NCI-H1436 treated with DMSO at 0.1 percent for 48 hours (cell line): ENCODE measurements at regions not wholly inside any gene's neighbourhood (a gene's known extent, or its start where the extent isn't known, plus 50 kb on each side); places are given as distances from the start of the nearest gene placed in this dataset.

Experiments used
- DNase-seq: peaks from one replicate; lab custom pipeline; 2025; lab: John Stamatoyannopoulos, UW

DNA sequence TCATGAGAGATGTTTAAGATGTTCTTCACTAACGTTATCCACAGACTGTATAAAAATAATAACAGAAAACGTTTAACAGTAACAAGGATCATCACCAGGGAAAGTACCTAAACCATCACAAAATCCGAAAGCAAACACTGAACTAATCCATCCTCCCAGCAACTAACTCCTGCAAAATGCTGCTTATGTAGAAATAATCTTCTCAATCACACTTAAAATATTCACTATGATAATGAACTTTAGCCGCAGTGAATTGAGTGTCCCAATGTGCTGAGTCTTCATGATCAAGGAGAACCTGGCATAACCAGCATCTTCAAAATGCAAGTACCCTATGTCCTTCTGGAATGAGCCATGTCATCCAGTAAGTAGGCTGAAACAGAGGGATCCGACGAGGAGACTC lies 166.1 kb downstream of the LTN1 start:
- no peak for DNase-seq

DNA sequence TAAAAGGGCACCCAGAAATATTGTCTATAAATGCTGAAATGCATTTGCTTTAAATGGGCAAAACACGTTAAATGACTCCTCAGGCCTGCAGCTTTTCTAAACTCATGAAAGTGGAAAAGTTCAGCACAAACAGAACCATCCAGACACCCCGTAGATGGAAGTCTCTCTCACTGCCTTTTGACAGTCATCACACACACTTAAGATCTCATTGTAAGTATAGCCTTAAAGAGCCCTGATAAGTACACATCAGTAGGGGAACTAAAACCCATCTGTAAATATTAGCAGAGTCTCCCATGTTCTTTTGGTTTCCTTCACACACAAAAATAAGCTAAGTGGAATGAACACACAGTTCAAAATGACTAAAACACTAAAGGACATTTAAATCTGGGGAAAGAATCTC lies 166.7 kb downstream of the LTN1 start:
- no peak for DNase-seq

DNA sequence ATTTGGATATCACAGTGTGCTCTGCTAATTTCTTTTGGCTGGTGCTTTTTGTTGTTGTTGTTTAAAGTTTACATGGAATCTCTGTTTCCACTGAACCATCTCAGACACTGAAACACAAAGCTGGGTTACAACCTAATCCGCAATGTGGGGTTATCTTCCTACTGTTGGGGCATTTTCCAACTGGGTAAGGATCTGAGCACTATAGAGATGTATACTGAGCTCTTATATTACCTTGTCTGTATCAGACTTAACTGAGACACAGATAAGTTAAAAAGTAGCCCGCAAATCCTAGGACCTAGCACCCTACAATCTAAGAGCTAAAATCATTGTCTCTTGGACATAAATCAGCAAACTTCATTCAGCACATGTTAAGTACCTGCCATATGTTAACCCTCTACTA lies 169.2 kb downstream of the LTN1 start:
- DNase-seq, result no peak

DNA sequence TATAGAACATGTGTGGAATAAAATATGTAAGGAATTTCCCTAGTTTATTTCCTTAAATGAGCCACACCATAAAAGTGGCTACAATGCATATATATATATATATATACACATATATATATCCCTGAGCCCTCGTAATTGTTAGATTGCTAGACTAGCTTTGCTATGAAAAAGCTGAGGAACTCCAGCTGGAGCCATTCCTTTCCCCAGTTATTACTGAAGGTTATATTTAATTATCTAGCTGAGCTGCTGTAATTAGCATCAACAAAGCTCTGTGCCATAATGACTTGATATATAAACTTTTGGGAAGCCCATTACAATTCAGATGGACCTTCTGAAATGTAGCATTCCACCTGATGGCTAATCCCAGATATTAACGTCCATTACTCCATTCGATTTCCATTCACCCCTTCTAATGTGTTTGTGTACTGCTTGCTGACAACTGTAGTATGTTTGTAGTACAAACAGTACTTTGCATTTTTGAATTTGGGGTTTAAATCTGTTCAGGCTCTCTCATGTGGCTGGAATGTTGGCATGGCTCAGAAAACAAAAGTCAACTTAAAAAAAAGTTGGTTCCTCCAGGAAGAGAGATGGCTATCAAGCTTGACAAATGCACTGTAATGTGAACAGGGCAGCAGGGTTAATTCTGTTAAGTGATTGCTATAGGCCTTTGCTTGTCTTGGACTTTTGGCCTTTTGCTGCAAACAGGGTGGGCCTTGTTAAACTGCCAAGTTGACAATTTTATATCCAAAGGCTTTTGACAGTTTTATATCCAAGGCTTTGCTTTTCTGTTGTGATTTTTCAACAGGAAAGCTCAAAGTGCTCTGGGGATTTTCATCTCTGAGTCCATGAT lies 170.0 kb downstream of the LTN1 start:
- DNase-seq, result no peak

- no peak for DNase-seq
Observed at GRCh38 chr21:28822123-28822399, 170.6 kb downstream of the LTN1 start.

DNA sequence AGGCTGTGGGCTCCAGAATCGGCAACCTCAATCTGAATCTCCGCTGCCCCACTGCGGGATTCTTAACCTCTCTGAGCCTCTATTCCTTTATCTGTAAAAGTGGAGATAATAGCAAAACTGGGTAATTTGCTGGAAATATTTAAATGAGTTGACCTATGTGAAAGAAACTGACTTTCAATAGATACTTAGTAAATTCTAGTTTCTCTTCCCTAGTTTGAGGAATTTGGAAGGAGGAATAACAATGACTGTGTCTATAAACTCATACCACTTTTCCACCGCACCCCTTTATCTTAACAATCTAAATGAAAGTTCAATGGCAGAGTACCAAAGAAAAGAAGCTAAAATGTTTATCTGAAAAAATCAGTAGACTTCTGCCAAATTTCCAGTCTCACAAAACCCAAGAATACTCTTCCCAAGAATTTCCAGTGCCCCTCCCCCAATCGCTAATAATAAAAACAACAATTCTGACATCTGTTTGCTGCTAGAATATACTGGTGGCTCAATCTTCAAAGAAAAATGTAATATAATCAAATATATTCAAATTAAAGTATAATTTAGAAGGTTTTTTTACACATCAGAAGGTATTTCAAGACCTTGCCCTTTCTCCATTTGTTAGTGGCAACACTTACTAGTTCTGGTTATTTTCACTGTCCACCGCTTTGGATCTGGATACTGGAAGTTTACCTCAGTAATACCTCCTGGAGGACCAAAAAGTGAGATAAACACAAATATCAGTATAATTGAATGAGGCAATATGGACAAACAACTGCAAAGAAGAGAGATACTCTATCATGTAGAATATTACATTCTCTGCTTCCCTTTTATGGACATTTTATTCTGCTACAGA lies 171.2 kb downstream of the LTN1 start:
- no peak for DNase-seq

DNA sequence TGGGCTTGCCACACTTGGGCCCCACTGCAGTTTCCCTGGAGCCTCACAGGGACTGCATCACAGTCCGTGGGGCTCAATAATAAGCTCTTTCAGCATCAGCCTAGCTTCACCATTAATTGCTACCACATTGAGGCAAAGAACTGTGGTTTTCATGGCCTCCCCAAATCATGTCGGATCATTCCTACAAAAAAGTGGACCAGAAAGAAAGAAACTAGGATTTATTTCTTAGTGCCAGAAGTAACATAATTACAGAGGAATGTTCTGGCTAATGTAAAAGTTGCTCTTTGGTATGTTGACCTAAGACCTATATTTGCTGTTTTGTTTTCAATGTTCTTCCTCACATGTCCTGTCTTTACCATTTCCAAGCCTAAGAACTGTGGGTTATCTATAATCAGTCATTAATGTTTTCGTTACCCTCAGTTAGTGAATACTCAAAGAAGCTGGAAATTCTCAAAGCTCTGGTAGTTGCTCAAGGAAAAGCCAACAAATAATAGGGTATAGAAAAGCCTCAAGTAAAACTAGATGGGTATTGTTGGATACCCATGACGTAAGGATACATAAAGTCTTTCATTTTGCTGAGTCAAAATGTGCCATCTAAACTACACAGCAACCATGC lies 173.9 kb downstream of the LTN1 start:
- no peak for DNase-seq

- DNase-seq, result no peak
Observed at GRCh38 chr21:28817871-28818270, 174.8 kb downstream of the LTN1 start.

- no peak for DNase-seq
Observed at GRCh38 chr21:28811860-28812259, 180.8 kb downstream of the LTN1 start.

DNA sequence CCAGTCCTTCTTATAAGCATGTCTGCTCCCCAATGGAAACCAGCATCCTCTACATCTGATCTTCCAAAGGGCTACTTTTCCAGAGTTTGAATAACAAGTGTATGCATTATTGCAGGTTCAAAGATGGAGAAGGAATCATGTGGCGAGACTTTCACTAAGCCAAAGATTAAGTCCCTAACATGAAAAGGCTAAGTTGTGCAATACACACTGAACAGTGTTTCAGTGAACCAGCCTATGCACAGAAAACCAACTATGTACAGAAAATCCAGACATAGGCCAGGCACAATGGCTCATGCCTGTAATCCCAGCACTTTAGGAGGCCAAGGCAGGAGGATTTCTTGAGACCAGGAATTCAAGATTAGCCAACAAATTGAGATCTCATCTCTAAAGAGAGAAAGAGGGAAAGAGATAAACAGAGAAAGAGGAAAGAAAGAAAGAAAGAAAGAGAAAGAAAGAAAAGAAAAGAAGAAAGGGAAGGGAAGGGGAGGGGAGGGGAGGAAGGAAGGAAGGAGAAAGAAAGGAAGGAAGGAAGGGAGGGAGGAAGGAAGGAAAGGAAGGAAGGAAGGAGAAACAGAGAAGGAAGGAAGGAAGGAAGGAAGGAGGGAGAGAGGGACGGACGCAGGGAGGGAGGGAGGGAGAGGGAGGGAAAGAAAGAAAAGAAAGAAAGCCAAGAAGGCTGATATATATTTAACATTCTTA lies 181.7 kb downstream of the LTN1 start:
- DNase-seq, result no peak

GRCh38 chr21:28805885-28806284 lies 186.8 kb downstream of the LTN1 start:
- no peak for DNase-seq

- DNase-seq, result no peak
Observed at GRCh38 chr21:28804089-28804670, 188.5 kb downstream of the LTN1 start.

- no peak for DNase-seq
Observed at GRCh38 chr21:28801906-28802305, 190.8 kb downstream of the LTN1 start.

DNA sequence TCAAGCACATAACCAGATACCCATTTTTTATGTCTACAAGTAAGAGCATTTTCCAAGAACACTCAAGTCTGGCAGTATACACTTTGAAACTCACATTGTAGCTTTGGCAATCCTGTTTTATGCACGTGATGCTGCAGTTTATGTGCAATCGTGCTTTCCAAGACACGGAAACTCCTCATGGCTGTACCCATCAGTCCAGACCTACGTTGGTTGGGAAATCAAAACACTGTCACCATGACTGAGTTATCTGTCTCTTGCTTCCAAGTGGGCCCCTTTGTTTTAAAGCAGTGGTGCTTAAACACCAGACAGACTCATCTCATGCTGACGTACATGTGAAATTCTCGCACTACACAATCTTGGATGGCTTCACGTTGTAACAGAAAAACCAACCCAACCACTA lies 192.8 kb downstream of the LTN1 start:
- no peak for DNase-seq

- no peak for DNase-seq
Observed at GRCh38 chr21:28798798-28799197, 193.9 kb downstream of the LTN1 start.

- DNase-seq, result no peak
Observed at GRCh38 chr21:28795251-28795650, 197.4 kb downstream of the LTN1 start.

DNA sequence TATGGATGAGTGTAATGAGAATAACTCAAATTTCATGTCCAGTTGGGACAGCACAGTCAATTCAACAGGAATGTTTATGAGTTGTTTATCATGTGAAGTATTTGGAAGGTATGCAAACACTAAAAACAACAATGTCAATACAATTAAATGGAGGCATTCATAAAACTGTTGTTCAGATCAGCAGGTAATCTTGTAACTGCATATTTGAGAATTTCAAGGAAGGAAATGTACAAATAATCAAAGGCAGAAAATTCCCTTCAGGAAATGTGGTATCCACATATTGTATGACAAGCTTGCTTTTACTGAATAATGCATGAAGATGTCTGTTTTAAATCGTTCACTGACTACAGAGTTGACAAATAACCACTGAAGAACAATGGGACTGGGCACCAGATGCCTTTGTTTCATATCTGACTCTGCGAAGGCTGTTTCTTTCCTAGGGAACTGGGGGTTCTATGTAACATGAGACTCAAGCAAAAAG lies 198.3 kb downstream of the LTN1 start:
- DNase-seq, result no peak

DNA sequence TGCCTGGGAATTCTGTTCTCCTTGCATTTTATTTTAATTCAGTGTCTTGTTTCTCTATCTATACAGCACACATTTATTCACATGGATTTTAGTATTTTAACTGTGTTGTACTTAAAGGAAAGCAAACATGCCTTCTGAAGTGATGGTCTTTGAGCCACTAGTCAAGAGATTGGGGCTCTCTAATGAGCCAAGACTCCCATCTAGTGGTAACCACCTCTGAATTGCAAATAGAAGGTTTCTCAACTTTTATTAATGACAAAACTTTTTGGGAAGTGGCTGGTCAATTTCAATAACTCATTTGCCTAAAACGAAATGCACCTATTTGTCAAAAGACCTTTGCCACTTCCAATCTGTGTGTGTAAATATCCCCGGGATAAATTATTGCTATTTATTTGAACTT lies 199.6 kb downstream of the LTN1 start:
- DNase-seq, result no peak

DNA sequence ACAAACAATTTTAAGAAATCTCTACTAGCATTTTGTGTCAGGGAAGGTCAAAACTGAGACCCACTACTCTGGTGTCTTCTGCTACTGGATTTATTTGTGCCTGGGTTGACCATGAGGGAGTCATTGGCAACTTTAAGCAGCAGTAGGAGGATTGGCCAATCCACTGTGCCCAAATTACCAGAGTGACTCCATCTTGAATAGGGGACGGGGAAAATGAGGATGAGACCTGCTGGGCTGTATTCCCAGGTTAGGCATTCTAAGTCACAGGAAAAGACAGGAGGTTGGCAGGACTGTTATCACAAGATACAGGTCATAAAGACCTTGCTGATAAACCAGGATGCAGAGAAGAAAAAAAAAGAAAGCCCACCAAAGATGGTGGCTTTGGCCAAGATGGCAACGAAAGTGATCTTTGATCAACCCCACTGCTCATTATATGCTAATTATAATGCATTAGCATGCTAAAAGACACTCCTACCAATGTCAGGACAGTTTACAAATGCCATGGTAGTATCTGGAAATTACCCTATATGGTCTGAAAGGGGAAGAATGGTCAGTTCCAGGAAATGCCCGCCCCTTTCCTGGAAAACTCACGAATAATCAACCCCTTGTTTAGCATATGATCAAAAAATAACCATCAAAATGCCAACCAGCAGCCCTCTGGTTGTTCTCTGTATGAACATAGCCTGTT lies 200.9 kb downstream of the LTN1 start:
- DNase-seq, result no peak

GRCh38 chr21:28790335-28790734 lies 202.3 kb downstream of the LTN1 start:
- no peak for DNase-seq

DNA sequence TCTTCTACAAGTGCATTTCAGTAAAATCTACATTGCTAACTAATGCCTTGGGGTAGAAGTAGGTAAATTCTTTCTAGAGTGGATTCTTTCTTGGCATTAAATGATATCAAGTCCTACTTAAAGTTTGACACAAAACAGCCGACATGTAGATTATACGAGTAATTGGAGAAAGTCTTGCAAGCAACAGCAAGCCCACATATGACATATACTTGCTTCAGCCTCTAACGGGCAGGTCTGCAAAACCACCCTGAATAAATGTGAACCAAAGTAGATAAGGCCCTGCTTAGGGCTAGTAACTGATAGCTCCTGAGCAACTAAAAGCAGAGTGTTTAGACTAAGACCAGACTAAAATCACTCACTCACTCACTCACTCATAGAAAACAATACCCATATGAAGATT lies 203.2 kb downstream of the LTN1 start:
- no peak for DNase-seq
